H1 (cell line): ENCODE measurements at regions not wholly inside any gene's neighbourhood (a gene's known extent, or its start where the extent isn't known, plus 50 kb on each side); places are given as distances from the start of the nearest gene placed in this dataset.

Experiments used
- ATF3 ChIP-seq: IDR thresholded peaks from 2 replicates; pipeline ENCODE4 v1.6.1; 2011; ENCODE audit warnings: low read depth, mild to moderate bottlenecking, low read length; ENCODE audit not compliant: insufficient read depth
- BACH1 ChIP-seq: IDR thresholded peaks from 2 replicates; pipeline ENCODE4 v1.6.1; 2012; ENCODE audit warnings: low read length, improper control_type of control experiment
- CBX5 ChIP-seq: fragments of 300-800, 300-1000 bp; sonication (generic); IDR thresholded peaks from 2 replicates; pipeline ENCODE4 v1.7.1; 2016; ENCODE audit warnings: antibody characterized with exemption, low read length, low read depth
- CBX8 ChIP-seq: fragments of 300-800, 300-1000 bp; sonication (generic); IDR thresholded peaks from 2 replicates; pipeline ENCODE4 v1.7.1; 2016; ENCODE audit warnings: low read depth, low read length, borderline replicate concordance
- CTBP2 ChIP-seq: IDR thresholded peaks from 2 replicates; pipeline ENCODE4 v1.7.0; 2011; ENCODE audit warnings: borderline replicate concordance, mild to moderate bottlenecking, moderate library complexity, mixed read lengths, low read length; ENCODE audit not compliant: insufficient read depth, insufficient read length
- HDAC2 ChIP-seq, 2 experiments: fragments of 300-600 bp in 1 of 2; sonication (generic) in 1 of 2; IDR thresholded peaks; 2 replicates each; pipeline ENCODE4 v1.6.1; 2011 to 2012; ENCODE audit warnings: low read depth in 2 of 2, low read length in 2 of 2, mild to moderate bottlenecking in 2 of 2, moderate library complexity in 2 of 2, borderline replicate concordance in 1 of 2, inconsistent platforms in 1 of 2
- POLR2A ChIP-seq, 2 experiments: IDR thresholded peaks; 1 replicate in 1 of 2; 2 replicates in 1 of 2; pipeline ENCODE4 v1.6.1; 2011; ENCODE audit warnings: low read depth in 2 of 2, low read length in 2 of 2, mild to moderate bottlenecking in 2 of 2; ENCODE audit errors: control extremely low read depth in 1 of 2
- SIX5 ChIP-seq: IDR thresholded peaks from 2 replicates; pipeline ENCODE4 v1.6.1; 2011; ENCODE audit warnings: mild to moderate bottlenecking, low read depth, low read length
- SP1 ChIP-seq: IDR thresholded peaks from 2 replicates; pipeline ENCODE4 v1.6.1; 2011; ENCODE audit warnings: low read depth, low read length
- TAF1 ChIP-seq: IDR thresholded peaks from 2 replicates; pipeline ENCODE4 v1.6.1; 2011; ENCODE audit warnings: mild to moderate bottlenecking, low read depth, low read length
- TEAD4 ChIP-seq: IDR thresholded peaks from 2 replicates; pipeline ENCODE4 v1.6.1; 2012; ENCODE audit warnings: low read depth, low read length, inconsistent platforms, mixed read lengths
- USF2 ChIP-seq: IDR thresholded peaks from 2 replicates; pipeline ENCODE4 v1.6.1; 2011; ENCODE audit warnings: low read length, improper control_type of control experiment

- TF ChIP-seq HDAC2 (IDR thresholded peaks at IDR 0.05; ENCODE audit: borderline replicate concordance in 1 of 2, low read depth in 2 of 2, low read length in 2 of 2) (no peak), BACH1 (no peak), CBX8 (no peak), CTBP2 (no peak), CBX5 (no peak), ATF3 (no peak), POLR2A (IDR thresholded peaks at IDR 0.05; ENCODE audit: control extremely low read depth in 1 of 2, low read depth in 2 of 2, low read length in 2 of 2) (no peak), TAF1 (no peak), SIX5 (no peak), TEAD4 (no peak), USF2 (no peak), SP1 (no peak)
Measured at GRCh38 chr2:67667054-67667908, 270.1 kb downstream of the ETAA1 start (continued).
